PFSK-1 (cell line): ENCODE measurements at regions not wholly inside any gene's neighbourhood (a gene's known extent, or its start where the extent isn't known, plus 50 kb on each side); places are given as distances from the start of the nearest gene placed in this dataset.

Experiments used
- FOXP2 ChIP-seq: optimal IDR thresholded peaks from 2 replicates; pipeline ENCODE3; 2011; ENCODE audit warnings: borderline replicate concordance, control low read depth, inconsistent platforms; ENCODE audit not compliant: insufficient read depth; ENCODE audit errors: extremely low read length, extremely low read depth
- POLR2AphosphoS5 ChIP-seq: IDR thresholded peaks from 2 replicates; pipeline ENCODE4 v1.6.1; 2012; ENCODE audit warnings: low read depth, mild to moderate bottlenecking, control low read depth, low read length, moderate library complexity
- REST ChIP-seq, 2 experiments: IDR thresholded peaks; 2 replicates each; pipeline versions ENCODE4 v1.6.1 to v1.8.0; 2011 to 2012; ENCODE audit warnings: low read depth in 2 of 2, low read length in 2 of 2, control low read depth in 1 of 2, inconsistent platforms in 1 of 2, mild to moderate bottlenecking in 1 of 2, moderate library complexity in 1 of 2; ENCODE audit not compliant: insufficient read depth in 1 of 2
- SIN3A ChIP-seq: IDR thresholded peaks from 2 replicates; pipeline ENCODE4 v1.6.1; 2012; ENCODE audit warnings: mild to moderate bottlenecking, low read length, moderate library complexity, borderline replicate concordance; ENCODE audit not compliant: insufficient read depth
- TAF1 ChIP-seq: IDR thresholded peaks from 2 replicates; pipeline ENCODE4 v1.6.1; 2012; ENCODE audit warnings: low read length, control low read depth, borderline replicate concordance; ENCODE audit not compliant: insufficient read depth

GRCh38 chr6:108795814-108796213, 52.4 kb upstream of the ARMC2 start:
- TF ChIP-seq FOXP2 (no peak), SIN3A (no peak), TAF1 (no peak), REST (IDR thresholded peaks at IDR 0.05; ENCODE audit: insufficient read depth in 1 of 2, low read depth in 2 of 2, low read length in 2 of 2) (no peak), POLR2AphosphoS5 (no peak)

GRCh38 chr6:108796875-108797274, 51.3 kb upstream of the ARMC2 start:
- no peak for TF ChIP-seq TAF1
- no peak for TF ChIP-seq SIN3A
- no peak for TF ChIP-seq FOXP2
- no peak for TF ChIP-seq POLR2AphosphoS5
- TF ChIP-seq REST (IDR thresholded peaks at IDR 0.05; ENCODE audit: insufficient read depth in 1 of 2, low read depth in 2 of 2, low read length in 2 of 2): no peak

GRCh38 chr6:108797951-108798669, 50.1 kb upstream of the ARMC2 start:
- TF ChIP-seq FOXP2 (no peak), TAF1 (no peak), REST (IDR thresholded peaks at IDR 0.05; ENCODE audit: insufficient read depth in 1 of 2, low read depth in 2 of 2, low read length in 2 of 2) (no peak), SIN3A (no peak), POLR2AphosphoS5 (no peak)
